Neural progenitor cell (in vitro differentiated cells): ENCODE measurements at regions not wholly inside any gene's neighbourhood (a gene's known extent, or its start where the extent isn't known, plus 50 kb on each side); places are given as distances from the start of the nearest gene placed in this dataset.

Experiments
- CTCF ChIP-seq: fragments of 200-600 bp; sonication (generic); IDR thresholded peaks from 2 replicates; pipeline ENCODE4 v1.5.1; 2017; ENCODE audit warnings: antibody characterized with exemption, mild to moderate bottlenecking
- EZH2 ChIP-seq: fragments of 200-600 bp; sonication (generic); IDR thresholded peaks from 2 replicates; pipeline ENCODE4 v1.6.1; 2017; ENCODE audit warnings: antibody characterized with exemption, mild to moderate bottlenecking, moderate library complexity
- EZH2phosphoT487 ChIP-seq: fragments of 200-600 bp; sonication (generic); IDR thresholded peaks from 2 replicates; pipeline ENCODE4 v1.6.1; 2017; ENCODE audit warnings: antibody characterized with exemption

GRCh38 chr10:78405736-78406135, 372.1 kb downstream of the RPS24 start:
- TF ChIP-seq EZH2 (no peak), CTCF (no peak), EZH2phosphoT487 (no peak)
